A673 (cell line): ENCODE measurements at regions not wholly inside any gene's neighbourhood (a gene's known extent, or its start where the extent isn't known, plus 50 kb on each side); places are given as distances from the start of the nearest gene placed in this dataset.

Experiments
- BruUV-seq: library from RNA; stranded (reverse); fragments of 400-500 nt; replicated peaks from 2 replicates; lab custom pipeline; 2021; lab: Mats Ljungman, UMichigan
- CTCF ChIA-PET: fragments of 300-600 bp; sonication (Branson Sonifier 250); formaldehyde crosslinking; loops from one replicate; lab custom pipeline; 2022; ENCODE audit warnings: antibody characterized with exemption; lab: Charles Lee
- POLR2A ChIA-PET: fragments of 300-600 bp; sonication (Branson Sonifier 250); formaldehyde crosslinking; loops from one replicate; lab custom pipeline; 2022; ENCODE audit warnings: antibody characterized with exemption; ENCODE audit not compliant: low non-redundant PET; lab: Charles Lee
- DNase-seq: peaks from one replicate; pipeline ENCODE4 v3.0.0-alpha.2; 2015; ENCODE audit warnings: low spot score
- H3K27ac ChIP-seq: fragments of 200-600 bp; sonication (generic); 2 replicates; pipeline ENCODE4 v1.5.1; 2016; ENCODE audit warnings: mixed run types, low read depth, mild to moderate bottlenecking, mixed read lengths, antibody characterized with exemption, low read length; ENCODE audit not compliant: poor library complexity, severe bottlenecking
- H3K27me3 ChIP-seq: fragments of 200-600 bp; sonication (generic); replicated peaks from 2 replicates; pipeline ENCODE4 v1.6.1; 2017; ENCODE audit warnings: mixed run types, low read depth, mild to moderate bottlenecking, mixed read lengths, antibody characterized with exemption, low read length; ENCODE audit not compliant: insufficient read depth, poor library complexity
- H3K36me3 ChIP-seq: fragments of 200-600 bp; sonication (generic); 2 replicates; pipeline ENCODE4 v1.6.1; 2016; ENCODE audit warnings: mixed run types, mild to moderate bottlenecking, mixed read lengths, antibody characterized with exemption, low read length; ENCODE audit not compliant: insufficient read depth, poor library complexity, severe bottlenecking
- H3K4me1 ChIP-seq: fragments of 200-600 bp; sonication (generic); 2 replicates; pipeline ENCODE4 v1.6.1; 2017; ENCODE audit warnings: mixed run types, mild to moderate bottlenecking, mixed read lengths, antibody characterized with exemption, low read length; ENCODE audit not compliant: insufficient read depth, poor library complexity, severe bottlenecking
- H3K4me3 ChIP-seq: fragments of 200-600 bp; sonication (generic); 2 replicates; pipeline ENCODE4 v1.5.1; 2016; ENCODE audit warnings: low read depth, mixed run types, mild to moderate bottlenecking, mixed read lengths, low read length; ENCODE audit not compliant: poor library complexity, severe bottlenecking
- H3K9me3 ChIP-seq: fragments of 200-600 bp; sonication (generic); 2 replicates; pipeline ENCODE4 v1.6.1; 2016; ENCODE audit warnings: mixed run types, low read depth, mild to moderate bottlenecking, mixed read lengths, antibody characterized with exemption, low read length; ENCODE audit not compliant: poor library complexity, severe bottlenecking
- EZH2 ChIP-seq: fragments of 200-600 bp; sonication (generic); IDR thresholded peaks from 2 replicates; pipeline ENCODE4 v1.6.1; 2017; ENCODE audit warnings: borderline replicate concordance, low read depth, mild to moderate bottlenecking, mixed read lengths, antibody characterized with exemption, low read length; ENCODE audit not compliant: poor library complexity, severe bottlenecking
- intact Hi-C: fragments of 100-400 bp; cut with micrococcal nuclease; formaldehyde crosslinking; loops from one replicate; pipeline ENCODE4 v1.10.0; 2022; ENCODE audit not compliant: unreplicated experiment
- TF ChIP-seq, protein P1 (sequence below): fragments of 300-800, 200-600 bp; sonication (generic); conservative IDR thresholded peaks from 2 replicates; pipeline ENCODE4 v1.5.1; 2017; ENCODE audit warnings: low read depth, mild to moderate bottlenecking, antibody characterized with exemption, low read length, moderate library complexity, mixed read lengths

GRCh38 chr9:117551171-117551570, 136.3 kb upstream of the ASTN2 start:
- CTCF ChIA-PET = no interaction called here
- peaks cover 12% of the 10 kb centered on the region for H3K27me3 ChIP-seq
- H3K4me3 ChIP-seq = no peak overlapping the region
- no peaks in the 10 kb centered on the region for H3K36me3 ChIP-seq
- H3K4me1 ChIP-seq = no peaks in the 10 kb centered on the region
- H3K27ac ChIP-seq = no peak overlapping the region
- TF ChIP-seq, protein P1, sequence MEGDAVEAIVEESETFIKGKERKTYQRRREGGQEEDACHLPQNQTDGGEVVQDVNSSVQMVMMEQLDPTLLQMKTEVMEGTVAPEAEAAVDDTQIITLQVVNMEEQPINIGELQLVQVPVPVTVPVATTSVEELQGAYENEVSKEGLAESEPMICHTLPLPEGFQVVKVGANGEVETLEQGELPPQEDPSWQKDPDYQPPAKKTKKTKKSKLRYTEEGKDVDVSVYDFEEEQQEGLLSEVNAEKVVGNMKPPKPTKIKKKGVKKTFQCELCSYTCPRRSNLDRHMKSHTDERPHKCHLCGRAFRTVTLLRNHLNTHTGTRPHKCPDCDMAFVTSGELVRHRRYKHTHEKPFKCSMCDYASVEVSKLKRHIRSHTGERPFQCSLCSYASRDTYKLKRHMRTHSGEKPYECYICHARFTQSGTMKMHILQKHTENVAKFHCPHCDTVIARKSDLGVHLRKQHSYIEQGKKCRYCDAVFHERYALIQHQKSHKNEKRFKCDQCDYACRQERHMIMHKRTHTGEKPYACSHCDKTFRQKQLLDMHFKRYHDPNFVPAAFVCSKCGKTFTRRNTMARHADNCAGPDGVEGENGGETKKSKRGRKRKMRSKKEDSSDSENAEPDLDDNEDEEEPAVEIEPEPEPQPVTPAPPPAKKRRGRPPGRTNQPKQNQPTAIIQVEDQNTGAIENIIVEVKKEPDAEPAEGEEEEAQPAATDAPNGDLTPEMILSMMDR = no peak
- TF ChIP-seq EZH2 = no peak
- intact Hi-C loops = no loop called here
- H3K9me3 ChIP-seq = no peaks in the 10 kb centered on the region
- BruUV-seq = no TSS peak
- no peak for DNase-seq
- POLR2A ChIA-PET = no interaction called here

DNA sequence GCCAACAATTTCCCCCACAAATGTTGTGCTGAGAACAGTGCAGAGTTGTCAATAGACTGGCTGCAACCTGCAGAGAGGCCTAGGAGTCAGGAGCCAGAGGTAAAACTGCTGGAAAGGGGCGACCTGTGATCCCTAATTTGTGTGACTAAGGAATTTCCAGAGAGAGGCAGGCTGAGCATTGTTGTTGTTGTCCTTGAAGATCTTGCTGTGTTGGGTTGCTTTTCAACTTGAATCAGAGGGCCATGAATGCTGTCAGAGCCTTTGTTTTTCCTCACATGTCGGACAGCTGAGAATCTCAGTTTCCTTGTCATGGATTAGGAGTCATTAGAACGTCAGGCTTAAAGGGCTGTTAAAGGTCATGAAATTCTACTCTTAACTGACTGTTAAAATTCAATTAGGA, 134.6 kb upstream of the ASTN2 start:
- H3K36me3 ChIP-seq = no peaks in the 10 kb centered on the region
- CTCF ChIA-PET = no interaction called here
- no peak overlapping the region for H3K27ac ChIP-seq
- no peaks in the 10 kb centered on the region for H3K9me3 ChIP-seq
- no peak overlapping the region for H3K4me3 ChIP-seq
- intact Hi-C loops = no loop called here
- no TSS peak for BruUV-seq
- DNase-seq = no peak
- peaks cover 12% of the 10 kb centered on the region for H3K27me3 ChIP-seq
- no peaks in the 10 kb centered on the region for H3K4me1 ChIP-seq
- POLR2A ChIA-PET = no interaction called here
- no peak for TF ChIP-seq EZH2
- TF ChIP-seq, protein P1 = no peak

GRCh38 chr9:117548556-117548955, 133.7 kb upstream of the ASTN2 start:
- TF ChIP-seq EZH2 = no peak
- TF ChIP-seq, protein P1 = no peak
- no TSS peak for BruUV-seq
- POLR2A ChIA-PET = no interaction called here
- intact Hi-C loops = no loop called here
- H3K4me1 ChIP-seq = no peaks in the 10 kb centered on the region
- H3K27me3 ChIP-seq = peaks cover 12% of the 10 kb centered on the region
- H3K27ac ChIP-seq = no peak overlapping the region
- H3K36me3 ChIP-seq = no peaks in the 10 kb centered on the region
- no peaks in the 10 kb centered on the region for H3K9me3 ChIP-seq
- H3K4me3 ChIP-seq = no peak overlapping the region
- no peak for DNase-seq
- CTCF ChIA-PET = no interaction called here
